ENCODE measurements at regions not wholly inside any gene's neighbourhood (a gene's known extent, or its start where the extent isn't known, plus 50 kb on each side); places are given as distances from the start of the nearest gene placed in this dataset.
"Not testable (repeated sequence)": the region's sequence is repeated elsewhere in the genome, so short reads cannot be mapped to it uniquely, and the experiment has no call there.

DNA sequence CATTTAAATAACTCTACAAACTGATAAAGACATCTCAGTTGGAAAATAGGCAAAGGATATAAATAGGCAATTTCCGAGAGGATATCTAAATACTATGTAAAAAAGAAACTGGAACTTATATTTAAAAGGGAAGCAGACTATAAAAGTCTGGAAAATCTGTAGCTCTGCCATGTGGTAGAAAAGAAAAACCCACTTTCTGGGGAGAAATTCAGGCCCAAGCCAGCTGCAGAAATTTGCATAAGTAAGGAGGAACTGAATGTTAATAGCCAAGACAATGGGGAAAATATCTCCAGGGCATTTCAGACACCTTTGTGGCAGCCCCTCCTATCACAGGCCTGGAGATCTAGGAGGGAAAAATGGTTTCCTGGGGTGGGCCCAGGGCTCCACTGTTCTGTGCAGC lies 97.8 kb upstream of the ZBED5 start:
- no peaks in the 10 kb centered on the region for H3K79me2 ChIP-seq (ENCODE audit: insufficient read depth)
- H3K36me3 ChIP-seq (ENCODE audit: low read depth) = no peaks in the 10 kb centered on the region
- no peak overlapping the region for H3K27ac ChIP-seq
- no peaks in the 10 kb centered on the region for H4K20me1 ChIP-seq (ENCODE audit: insufficient read depth)
- in situ Hi-C loops (cut with MboI) = no loop called here
- no peaks in the 10 kb centered on the region for H3F3A ChIP-seq (ENCODE audit: insufficient read depth)
- H3K4me3 ChIP-seq = no peak overlapping the region
- no peaks in the 10 kb centered on the region for H3K9me3 ChIP-seq (ENCODE audit: low read depth)
- no peak for DNase-seq
- H2AFZ ChIP-seq = no peak overlapping the region
- H3K9me2 ChIP-seq (ENCODE audit: insufficient read depth) = no peaks in the 10 kb centered on the region
- H3K9ac ChIP-seq = no peak overlapping the region
- TF ChIP-seq EZH2 (IDR thresholded peaks at IDR 0.05; ENCODE audit: insufficient read depth, poor library complexity, severe bottlenecking) = no peak
- no peak for TF ChIP-seq EZH2phosphoT487 (IDR thresholded peaks at IDR 0.05; ENCODE audit: insufficient read depth, low read depth)
- peaks cover 26% of the 10 kb centered on the region; the same call in 1 of the 2 replicates for H3K27me3 ChIP-seq (replicated peaks; ENCODE audit: insufficient read depth)
- no peaks in the 10 kb centered on the region for H3K4me1 ChIP-seq (ENCODE audit: insufficient read depth)
- WGBS, 2 experiments (ENCODE audit: low coverage in 1 of 2, low lambda C conversion rate in 2 of 2, missing lambda C conversion rate in 2 of 2) = 33 to 43% methylated on average over 1 of the region's 1 CpG
- no peak overlapping the region for H3K4me2 ChIP-seq (ENCODE audit: unreplicated experiment)

DNA sequence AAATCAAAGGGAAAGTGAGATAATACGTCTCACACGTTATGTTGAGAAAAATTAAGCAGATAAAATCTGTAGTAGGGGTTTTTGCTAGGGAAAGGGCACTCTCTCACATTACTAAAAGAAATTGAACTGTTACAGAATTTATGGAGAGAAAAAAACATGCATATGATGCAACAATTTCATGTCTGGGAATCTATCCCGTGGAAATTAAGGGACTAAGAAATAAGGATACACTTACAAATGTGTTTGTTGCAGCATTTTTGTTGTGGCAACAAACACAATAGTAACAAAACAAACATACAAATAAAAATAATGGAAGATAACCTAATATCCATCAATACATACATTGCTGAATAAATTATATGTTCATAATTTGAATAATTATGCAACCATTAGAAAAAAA lies 96.3 kb upstream of the ZBED5 start:
- WGBS, 2 experiments (ENCODE audit: low coverage in 1 of 2, low lambda C conversion rate in 2 of 2, missing lambda C conversion rate in 2 of 2) = 26 to 31% methylated on average over 3 of the region's 3 CpGs
- TF ChIP-seq EZH2 (IDR thresholded peaks at IDR 0.05; ENCODE audit: insufficient read depth, poor library complexity, severe bottlenecking) = no peak
- no peak for TF ChIP-seq EZH2phosphoT487 (IDR thresholded peaks at IDR 0.05; ENCODE audit: insufficient read depth, low read depth)
- no peaks in the 10 kb centered on the region for H3K36me3 ChIP-seq (ENCODE audit: low read depth)
- no peak overlapping the region for H3K27ac ChIP-seq
- peaks cover 27% of the 10 kb centered on the region; the same call in 1 of the 2 replicates for H3K27me3 ChIP-seq (replicated peaks; ENCODE audit: insufficient read depth)
- DNase-seq = no peak
- no peaks in the 10 kb centered on the region for H3K4me1 ChIP-seq (ENCODE audit: insufficient read depth)
- H3K9ac ChIP-seq = no peak overlapping the region
- H2AFZ ChIP-seq = no peak overlapping the region
- no peaks in the 10 kb centered on the region for H3F3A ChIP-seq (ENCODE audit: insufficient read depth)
- no peaks in the 10 kb centered on the region for H4K20me1 ChIP-seq (ENCODE audit: insufficient read depth)
- no peaks in the 10 kb centered on the region for H3K9me2 ChIP-seq (ENCODE audit: insufficient read depth)
- no peak overlapping the region for H3K4me2 ChIP-seq (ENCODE audit: unreplicated experiment)
- H3K9me3 ChIP-seq (ENCODE audit: low read depth) = no peaks in the 10 kb centered on the region
- in situ Hi-C loops (cut with MboI) = no loop called here
- H3K4me3 ChIP-seq = no peak overlapping the region
- no peaks in the 10 kb centered on the region for H3K79me2 ChIP-seq (ENCODE audit: insufficient read depth)

- Histone ChIP-seq H3K9me3 (ENCODE audit: low read depth) (no peaks in the 10 kb centered on the region), H3K79me2 (ENCODE audit: insufficient read depth) (no peaks in the 10 kb centered on the region), H3K4me3 (no peak overlapping the region), H3K4me2 (ENCODE audit: unreplicated experiment) (no peak overlapping the region), H3K27me3 (replicated peaks; ENCODE audit: insufficient read depth) (peaks cover 27% of the 10 kb centered on the region; the same call in 1 of the 2 replicates), H4K20me1 (ENCODE audit: insufficient read depth) (no peaks in the 10 kb centered on the region), H3K27ac (no peak overlapping the region), H3K9me2 (ENCODE audit: insufficient read depth) (no peaks in the 10 kb centered on the region), H3K4me1 (ENCODE audit: insufficient read depth) (no peaks in the 10 kb centered on the region), H3F3A (ENCODE audit: insufficient read depth) (no peaks in the 10 kb centered on the region), H3K36me3 (ENCODE audit: low read depth) (no peaks in the 10 kb centered on the region), H2AFZ (no peak overlapping the region), H3K9ac (no peak overlapping the region)
- in situ Hi-C loops (cut with MboI) = no loop called here
- no peak for DNase-seq
- 50 to 85% methylated on average over 1 of the region's 1 CpG for WGBS, 2 experiments (ENCODE audit: low coverage in 1 of 2, low lambda C conversion rate in 2 of 2, missing lambda C conversion rate in 2 of 2)
- no peak for TF ChIP-seq EZH2 (IDR thresholded peaks at IDR 0.05; ENCODE audit: insufficient read depth, poor library complexity, severe bottlenecking)
- TF ChIP-seq EZH2phosphoT487 (IDR thresholded peaks at IDR 0.05; ENCODE audit: insufficient read depth, low read depth) = no peak
Observed at GRCh38 chr11:10952872-10953271, 95.0 kb upstream of the ZBED5 start.

- H3K9me2 ChIP-seq (ENCODE audit: insufficient read depth); H2AFZ ChIP-seq; H3K36me3 ChIP-seq (ENCODE audit: low read depth); H3F3A ChIP-seq (ENCODE audit: insufficient read depth); H3K9me3 ChIP-seq (ENCODE audit: low read depth); DNase-seq; H3K27ac ChIP-seq; H3K4me2 ChIP-seq (ENCODE audit: unreplicated experiment); H3K4me1 ChIP-seq (ENCODE audit: insufficient read depth); H4K20me1 ChIP-seq (ENCODE audit: insufficient read depth); H3K4me3 ChIP-seq; H3K79me2 ChIP-seq (ENCODE audit: insufficient read depth); in situ Hi-C loops (cut with MboI); H3K9ac ChIP-seq: not testable (repeated sequence)
- WGBS, 2 experiments (ENCODE audit: low coverage in 1 of 2, low lambda C conversion rate in 2 of 2, missing lambda C conversion rate in 2 of 2) = 8 to 20% methylated on average over 1 of the region's 1 CpG
- H3K27me3 ChIP-seq (replicated peaks; ENCODE audit: insufficient read depth) = peaks cover 11% of the 10 kb centered on the region; the same call in 1 of the 2 replicates
Observed at GRCh38 chr11:10947935-10948334, 90.1 kb upstream of the ZBED5 start.

GRCh38 chr11:10946072-10946471 lies 88.2 kb upstream of the ZBED5 start:
- in situ Hi-C loops (cut with MboI) = no loop called here
- 58 to 78% methylated on average over 1 of the region's 1 CpG for WGBS, 2 experiments (ENCODE audit: low coverage in 1 of 2, low lambda C conversion rate in 2 of 2, missing lambda C conversion rate in 2 of 2)

More at GRCh38 chr11:10946072-10946471, 88.2 kb upstream of the ZBED5 start:
- Histone ChIP-seq H3K4me1 (ENCODE audit: insufficient read depth) (peaks cover 19% of the 10 kb centered on the region), H2AFZ (no peak overlapping the region), H3K9me3 (ENCODE audit: low read depth) (no peaks in the 10 kb centered on the region), H3K9ac (no peak overlapping the region), H3K9me2 (ENCODE audit: insufficient read depth) (no peaks in the 10 kb centered on the region), H4K20me1 (ENCODE audit: insufficient read depth) (no peaks in the 10 kb centered on the region), H3K27me3 (replicated peaks; ENCODE audit: insufficient read depth) (0 out of 2 replicates have a peak, but pooled peaks cover 6% of the 10 kb centered on the region), H3K4me3 (no peak overlapping the region), H3K36me3 (ENCODE audit: low read depth) (no peaks in the 10 kb centered on the region), H3K4me2 (ENCODE audit: unreplicated experiment) (no peak overlapping the region), H3F3A (ENCODE audit: insufficient read depth) (peaks cover 6% of the 10 kb centered on the region), H3K27ac (no peak overlapping the region), H3K79me2 (ENCODE audit: insufficient read depth) (no peaks in the 10 kb centered on the region)
- DNase-seq = no peak
- TF ChIP-seq EZH2 (IDR thresholded peaks at IDR 0.05; ENCODE audit: insufficient read depth, poor library complexity, severe bottlenecking) = no peak
- no peak for TF ChIP-seq EZH2phosphoT487 (IDR thresholded peaks at IDR 0.05; ENCODE audit: insufficient read depth, low read depth)

All from GM23248 (cell line).